ENCODE measurements at regions not wholly inside any gene's neighbourhood (a gene's known extent, or its start where the extent isn't known, plus 50 kb on each side); places are given as distances from the start of the nearest gene placed in this dataset.

- no peaks in the 10 kb centered on the region for H3K9me3 ChIP-seq (ENCODE audit: insufficient read depth, low read length)
- no peaks in the 10 kb centered on the region for H3K4me1 ChIP-seq (ENCODE audit: low read length)
- H3K36me3 ChIP-seq (replicated peaks; ENCODE audit: low read depth, low read length) = no peaks in the 10 kb centered on the region
- no peak overlapping the region for H2AFZ ChIP-seq (ENCODE audit: low read depth, low read length)
- TF ChIP-seq CTCF (IDR thresholded peaks at IDR 0.05; ENCODE audit: low read depth, low read length) (no peak), EZH2phosphoT487 (IDR thresholded peaks at IDR 0.05; ENCODE audit: low read depth) (no peak)
- H3K79me2 ChIP-seq (ENCODE audit: low read length) = no peaks in the 10 kb centered on the region
- no peak overlapping the region for H3K27ac ChIP-seq (ENCODE audit: low read length)
- no peak overlapping the region for H3K4me2 ChIP-seq (ENCODE audit: low read length)
- H4K20me1 ChIP-seq (ENCODE audit: insufficient read depth, low read length) = no peaks in the 10 kb centered on the region
- H3K4me3 ChIP-seq (ENCODE audit: low read length) = no peak overlapping the region
- H3K9ac ChIP-seq (ENCODE audit: low read length) = no peak overlapping the region
- H3K27me3 ChIP-seq (ENCODE audit: low read depth, low read length) = no peaks in the 10 kb centered on the region
Measured at GRCh38 chr10:128960517-128960916, 506.5 kb upstream of the MGMT start.

GRCh38 chr10:128962182-128962581, 504.9 kb upstream of the MGMT start:
- Histone ChIP-seq H3K4me3 (ENCODE audit: low read length) (no peak overlapping the region), H2AFZ (ENCODE audit: low read depth, low read length) (no peak overlapping the region), H3K9me3 (ENCODE audit: insufficient read depth, low read length) (no peaks in the 10 kb centered on the region), H3K4me1 (ENCODE audit: low read length) (no peaks in the 10 kb centered on the region), H3K27me3 (ENCODE audit: low read depth, low read length) (no peaks in the 10 kb centered on the region), H3K27ac (ENCODE audit: low read length) (no peak overlapping the region), H4K20me1 (ENCODE audit: insufficient read depth, low read length) (no peaks in the 10 kb centered on the region), H3K4me2 (ENCODE audit: low read length) (no peak overlapping the region), H3K9ac (ENCODE audit: low read length) (no peak overlapping the region), H3K36me3 (replicated peaks; ENCODE audit: low read depth, low read length) (no peaks in the 10 kb centered on the region), H3K79me2 (ENCODE audit: low read length) (no peaks in the 10 kb centered on the region)
- TF ChIP-seq EZH2phosphoT487 (IDR thresholded peaks at IDR 0.05; ENCODE audit: low read depth) (no peak), CTCF (IDR thresholded peaks at IDR 0.05; ENCODE audit: low read depth, low read length) (no peak)

GRCh38 chr10:128963211-128964099, 503.6 kb upstream of the MGMT start:
- H3K4me3 ChIP-seq (ENCODE audit: low read length) = no peak overlapping the region
- H3K79me2 ChIP-seq (ENCODE audit: low read length) = no peaks in the 10 kb centered on the region
- H3K27ac ChIP-seq (ENCODE audit: low read length) = no peak overlapping the region
- H3K4me1 ChIP-seq (ENCODE audit: low read length) = no peaks in the 10 kb centered on the region
- no peak overlapping the region for H2AFZ ChIP-seq (ENCODE audit: low read depth, low read length)
- H3K4me2 ChIP-seq (ENCODE audit: low read length) = no peak overlapping the region
- TF ChIP-seq CTCF (IDR thresholded peaks at IDR 0.05; ENCODE audit: low read depth, low read length) = no peak
- no peak for TF ChIP-seq EZH2phosphoT487 (IDR thresholded peaks at IDR 0.05; ENCODE audit: low read depth)
- H3K27me3 ChIP-seq (ENCODE audit: low read depth, low read length) = no peaks in the 10 kb centered on the region
- no peaks in the 10 kb centered on the region for H4K20me1 ChIP-seq (ENCODE audit: insufficient read depth, low read length)
- no peak overlapping the region for H3K9ac ChIP-seq (ENCODE audit: low read length)
- H3K36me3 ChIP-seq (replicated peaks; ENCODE audit: low read depth, low read length) = no peaks in the 10 kb centered on the region
- H3K9me3 ChIP-seq (ENCODE audit: insufficient read depth, low read length) = no peaks in the 10 kb centered on the region

- Histone ChIP-seq H3K27me3 (ENCODE audit: low read depth, low read length) (no peaks in the 10 kb centered on the region), H3K9me3 (ENCODE audit: insufficient read depth, low read length) (no peaks in the 10 kb centered on the region), H3K79me2 (ENCODE audit: low read length) (no peaks in the 10 kb centered on the region), H4K20me1 (ENCODE audit: insufficient read depth, low read length) (no peaks in the 10 kb centered on the region), H2AFZ (ENCODE audit: low read depth, low read length) (no peak overlapping the region), H3K9ac (ENCODE audit: low read length) (no peak overlapping the region), H3K36me3 (replicated peaks; ENCODE audit: low read depth, low read length) (no peaks in the 10 kb centered on the region), H3K27ac (ENCODE audit: low read length) (no peak overlapping the region), H3K4me1 (ENCODE audit: low read length) (no peaks in the 10 kb centered on the region), H3K4me3 (ENCODE audit: low read length) (no peak overlapping the region), H3K4me2 (ENCODE audit: low read length) (no peak overlapping the region)
- TF ChIP-seq EZH2phosphoT487 (IDR thresholded peaks at IDR 0.05; ENCODE audit: low read depth) (no peak), CTCF (IDR thresholded peaks at IDR 0.05; ENCODE audit: low read depth, low read length) (no peak)
Measured at GRCh38 chr10:128964100-128964403, 503.0 kb upstream of the MGMT start.

All from OCI-LY3 (cell line).